Vagina (tissue), 1 donor: ENCODE measurements at regions not wholly inside any gene's neighbourhood (a gene's known extent, or its start where the extent isn't known, plus 50 kb on each side); places are given as distances from the start of the nearest gene placed in this dataset. TPM values are rescaled to one million over a fixed set of nuclear protein-coding genes. Genes with fewer than 3 reads are reported as not detected.

ENCODE experiments used
- small RNA-seq: library from RNA; depleted of rRNA; stranded (forward); fragments of <200 nt; gene quantifications from one replicate; pipeline ENCODE3, GENCODE V24; 2016

Small RNAs in the stretch of these regions (small RNA-seq; reads per million reads assigned to genes)
- gene AC008571.1 = not detected
